ENCODE measurements at regions not wholly inside any gene's neighbourhood (a gene's known extent, or its start where the extent isn't known, plus 50 kb on each side); places are given as distances from the start of the nearest gene placed in this dataset.

GRCh38 chr3:106059953-106060517 is 191.2 kb upstream of the CBLB start (continued):
- TF ChIP-seq REST (IDR thresholded peaks at IDR 0.05; ENCODE audit: unreplicated experiment) (no peak), ZNF114 (CRISPR knock-in tag; IDR thresholded peaks at IDR 0.05) (no peak), CREB1 (CRISPR knock-in tag; IDR thresholded peaks at IDR 0.05; ENCODE audit: low read depth) (no peak)

GRCh38 chr3:106063909-106064308 is 195.1 kb upstream of the CBLB start:
- Histone ChIP-seq H3K27ac (ENCODE audit: low read depth) (no peak overlapping the region), H3K4me2 (no peak overlapping the region), H3K4me3 (no peak overlapping the region), H3F3A (replicated peaks; ENCODE audit: low read depth) (no peaks in the 10 kb centered on the region), H2AFZ (no peak overlapping the region), H3K36me3 (ENCODE audit: insufficient read depth) (no peaks in the 10 kb centered on the region; the same call in 1 of the 2 replicates), H3K4me1 (ENCODE audit: insufficient read depth) (no peaks in the 10 kb centered on the region), H3K27me3 (ENCODE audit: insufficient read depth) (no peaks in the 10 kb centered on the region), H4K20me1 (replicated peaks; ENCODE audit: insufficient read depth) (no peaks in the 10 kb centered on the region), H3K9me2 (ENCODE audit: insufficient read depth) (peaks cover 12% of the 10 kb centered on the region; the same call in 1 of the 2 replicates), H3K79me2 (replicated peaks; ENCODE audit: insufficient read depth) (no peaks in the 10 kb centered on the region)
- no peak overlapping the region for H3K4me3 Mint-ChIP-seq
- no peaks in the 10 kb centered on the region for H3K4me1 Mint-ChIP-seq
- DNase-seq (ENCODE audit: low spot score) = no peak
- peaks cover 6% of the 10 kb centered on the region; the same call in 1 of the 3 replicates for H3K9me3 Mint-ChIP-seq
- no peak overlapping the region for H3K27ac Mint-ChIP-seq
- peaks cover 3% of the 10 kb centered on the region; the same call in 1 of the 3 replicates for H3K36me3 Mint-ChIP-seq (ENCODE audit: low read depth)
- no peak for ATAC-seq
- H3K27me3 Mint-ChIP-seq (ENCODE audit: insufficient read depth, low read depth, poor library complexity) = peaks cover 4% of the 10 kb centered on the region
- TF ChIP-seq REST (IDR thresholded peaks at IDR 0.05; ENCODE audit: unreplicated experiment) = no peak
- no peak for TF ChIP-seq CTCF (conservative IDR thresholded peaks at IDR 0.05; ENCODE audit: low read depth in 2 of 2)
- TF ChIP-seq CREB1 (CRISPR knock-in tag; IDR thresholded peaks at IDR 0.05; ENCODE audit: low read depth) = no peak
- no peak for TF ChIP-seq ZNF462 (CRISPR knock-in tag; IDR thresholded peaks at IDR 0.05)
- TF ChIP-seq NANOG (IDR thresholded peaks at IDR 0.05; ENCODE audit: borderline replicate concordance) = no peak
- TF ChIP-seq EZH2 (IDR thresholded peaks at IDR 0.05; ENCODE audit: low read depth, unreplicated experiment) = no peak
- no peak for TF ChIP-seq EZH2phosphoT487 (IDR thresholded peaks at IDR 0.05; ENCODE audit: unreplicated experiment)

Measured in GM23338 (cell line).